ENCODE measurements at regions not wholly inside any gene's neighbourhood (a gene's known extent, or its start where the extent isn't known, plus 50 kb on each side); places are given as distances from the start of the nearest gene placed in this dataset.
A peak's percentile ranks its signal among the peaks of the same experiment; 100 is the strongest.
"Not testable (repeated sequence)": the region's sequence is repeated elsewhere in the genome, so short reads cannot be mapped to it uniquely, and the experiment has no call there.

DNA sequence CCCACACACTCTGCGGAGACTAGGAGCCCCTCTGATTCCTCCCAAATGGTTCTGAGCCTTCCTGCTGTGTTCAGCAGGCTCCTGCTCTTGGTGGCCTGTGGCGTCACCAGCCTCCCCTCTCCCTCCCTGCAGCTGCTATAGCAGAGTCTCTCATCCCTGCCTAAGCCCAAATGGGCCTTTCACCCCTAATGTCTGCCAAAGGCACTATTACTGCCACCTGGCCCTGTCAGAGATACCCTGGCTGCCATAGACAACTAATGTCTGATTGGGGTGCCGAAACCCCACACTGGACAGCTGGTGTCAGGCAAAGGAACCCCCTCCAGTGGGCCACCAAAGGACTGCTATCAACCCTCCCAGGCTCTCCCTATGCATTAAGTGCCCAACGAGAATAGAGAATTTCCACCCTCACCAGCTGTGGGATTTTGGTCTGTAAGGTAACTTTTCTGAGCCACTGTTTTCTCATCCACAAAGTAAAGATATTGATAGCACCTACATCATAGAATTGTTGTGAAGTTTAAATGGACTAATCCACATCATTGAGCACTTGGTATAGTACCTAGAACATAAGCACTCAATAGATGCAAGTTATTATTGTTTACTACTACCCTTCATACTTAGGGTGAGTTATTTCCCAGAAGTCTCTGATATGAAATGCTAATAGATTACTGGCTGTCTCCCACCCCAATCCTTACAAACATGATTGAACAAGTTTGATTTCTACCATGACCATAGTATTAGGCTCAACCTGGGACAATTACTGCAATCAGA is 421.3 kb downstream of the MID1IP1 start:
- no peak for DNase-seq (ENCODE audit: low spot score)

DNA sequence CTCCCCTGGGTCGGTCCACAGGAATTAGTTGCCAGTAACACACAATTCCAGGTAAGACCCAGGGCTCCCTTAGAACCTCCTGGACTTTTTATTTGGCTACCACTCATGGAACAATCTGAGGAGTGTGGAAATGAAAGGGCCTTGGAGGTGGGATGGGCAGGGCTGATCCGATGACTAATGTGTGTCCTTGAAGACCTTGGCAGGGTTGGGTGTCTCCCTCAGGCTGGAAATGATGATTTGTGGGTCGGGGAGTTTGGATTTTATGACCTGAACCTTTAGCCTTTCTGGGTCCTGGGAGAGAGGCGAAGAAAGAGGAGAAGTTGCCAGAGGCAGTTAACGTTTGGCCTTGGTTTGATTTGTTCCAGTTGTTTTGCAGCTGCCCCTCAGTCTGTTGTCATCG is 425.0 kb downstream of the MID1IP1 start:
- DNase-seq (ENCODE audit: low spot score), result no peak

DNA sequence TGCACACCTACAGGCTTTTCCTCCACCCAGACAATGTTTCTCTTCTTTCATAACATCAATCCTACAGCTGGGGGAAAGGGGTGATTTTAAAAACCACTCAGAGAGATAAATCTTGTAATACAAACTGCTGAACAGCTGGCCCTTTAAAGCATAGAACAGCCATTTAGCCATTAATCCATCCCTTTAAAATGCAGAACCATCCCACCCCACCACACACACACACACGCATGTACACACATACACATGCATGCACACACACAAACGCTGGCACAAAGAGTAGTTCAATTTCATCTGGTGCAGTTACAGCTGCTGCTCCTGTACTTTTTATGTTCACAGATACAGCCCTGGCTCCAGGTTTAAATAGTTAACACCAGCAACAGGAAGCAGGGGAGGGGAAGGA is 426.1 kb downstream of the MID1IP1 start:
- DNase-seq (ENCODE audit: low spot score), result no peak

DNA sequence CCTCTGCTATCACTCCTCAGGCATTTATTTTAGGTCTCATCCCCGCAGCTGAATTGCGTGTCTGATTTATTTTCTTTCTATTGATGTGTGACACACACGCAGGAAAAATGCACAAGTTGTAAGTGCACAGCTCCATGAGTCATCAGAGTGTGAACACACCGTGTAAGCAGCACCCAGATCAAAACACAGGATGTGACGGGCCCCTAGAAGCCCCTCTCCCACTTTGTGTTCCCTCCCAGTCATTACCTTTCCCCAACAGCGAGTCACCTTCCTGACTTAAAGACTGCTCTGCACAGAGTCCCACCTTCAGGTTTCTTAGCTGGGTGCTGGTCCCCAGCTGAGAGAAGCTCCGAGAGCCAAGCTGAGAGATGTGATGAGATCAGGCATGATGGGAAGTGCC is 436.7 kb downstream of the MID1IP1 start:
- no peak for DNase-seq (ENCODE audit: low spot score)

DNA sequence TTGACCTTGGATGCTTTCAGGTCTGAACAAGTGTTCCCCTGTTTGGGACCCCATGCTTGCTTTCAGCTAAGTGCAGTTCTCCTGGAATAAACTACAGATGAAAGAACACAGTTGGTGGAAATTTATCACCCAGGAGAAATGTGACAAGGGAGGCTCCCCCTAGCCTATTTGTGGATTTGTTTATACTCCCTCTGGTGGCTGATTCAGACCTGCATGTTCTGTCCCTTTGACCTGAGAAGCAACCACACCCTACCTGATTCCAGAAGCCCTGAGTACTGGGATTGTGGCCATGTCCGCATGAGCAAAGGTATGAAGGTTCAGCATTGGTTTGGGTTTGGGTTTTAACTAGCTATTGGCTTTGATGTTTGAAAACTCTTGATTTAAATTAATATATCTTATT is 440.9 kb downstream of the MID1IP1 start:
- DNase-seq (ENCODE audit: low spot score), result no peak

DNA sequence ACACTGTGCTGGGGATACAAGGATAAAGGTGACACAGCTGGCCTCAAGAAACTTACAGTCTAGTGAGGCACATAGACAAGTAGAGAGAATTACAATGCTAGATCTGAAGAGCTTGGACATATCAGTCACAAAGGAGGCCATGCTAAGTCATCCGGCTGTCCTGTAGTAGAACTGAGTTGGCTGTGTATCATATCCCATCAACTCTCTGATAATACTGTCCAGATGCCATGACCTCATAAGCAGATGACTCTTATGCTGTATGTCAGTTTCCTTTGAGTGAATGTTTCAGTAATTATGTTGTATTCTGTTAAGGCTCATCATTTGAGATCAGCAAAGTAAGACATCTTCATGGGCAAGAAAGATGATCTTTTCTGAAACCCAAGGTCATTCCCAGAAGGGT is 442.9 kb downstream of the MID1IP1 start:
- no peak for DNase-seq (ENCODE audit: low spot score)

DNA sequence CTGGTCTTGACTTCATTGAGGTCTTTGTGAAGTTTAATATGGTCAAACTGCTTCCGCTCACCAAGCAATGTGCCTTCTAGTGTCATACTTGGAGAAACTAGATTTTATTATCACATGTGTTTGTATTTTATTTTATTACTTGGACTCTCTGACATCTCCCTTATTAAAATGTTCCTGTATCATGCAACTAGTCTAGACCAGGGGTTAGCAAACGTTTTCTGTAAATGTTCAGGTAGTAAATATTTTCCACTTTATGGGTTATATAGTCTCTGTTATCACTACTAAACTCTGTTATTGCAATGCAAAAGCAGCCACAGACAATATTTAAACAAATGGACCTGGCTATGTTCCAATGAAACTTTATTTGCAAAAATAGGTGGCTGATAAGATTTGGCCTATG is 443.8 kb downstream of the MID1IP1 start:
- DNase-seq (ENCODE audit: low spot score), result no peak

DNA sequence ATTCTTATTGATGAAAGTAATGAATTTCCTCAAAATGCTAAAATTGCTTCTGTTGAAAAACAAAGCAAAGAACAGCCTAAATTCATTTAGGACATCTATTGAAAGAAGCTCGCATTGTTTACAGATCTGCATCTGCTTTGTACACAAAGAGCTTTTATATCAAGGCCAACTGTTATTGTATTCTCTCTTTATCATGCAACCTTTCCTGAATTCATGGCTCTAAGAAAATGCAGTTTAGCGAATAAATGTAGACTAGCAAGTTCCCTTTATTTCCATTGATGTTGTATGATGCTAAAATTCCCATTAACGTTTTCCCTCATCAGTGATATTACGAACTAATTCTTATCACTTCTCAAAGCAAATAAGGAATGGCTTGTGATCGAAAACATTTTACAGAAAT is 446.3 kb downstream of the MID1IP1 start:
- no peak for DNase-seq (ENCODE audit: low spot score)

DNA sequence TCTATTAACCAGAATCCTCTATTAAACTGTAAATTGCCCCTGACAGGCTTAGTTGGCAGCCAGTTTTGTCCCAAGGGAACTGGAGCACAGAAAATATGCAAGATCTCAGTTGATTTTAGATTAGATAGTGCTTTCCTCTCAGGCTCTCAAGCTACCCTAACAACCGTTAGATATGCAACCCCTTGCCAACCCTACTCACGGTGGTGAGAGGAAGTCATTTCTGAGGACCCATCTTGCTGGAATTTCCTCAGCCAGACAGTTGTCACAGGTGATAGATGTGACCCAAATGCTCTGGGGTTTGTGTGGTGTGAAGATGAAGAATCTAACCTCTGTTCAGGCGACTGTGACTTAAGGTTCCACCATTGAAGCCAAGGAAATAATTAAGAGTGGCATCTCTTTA is 447.1 kb downstream of the MID1IP1 start:
- DNase-seq (ENCODE audit: low spot score), result no peak

DNA sequence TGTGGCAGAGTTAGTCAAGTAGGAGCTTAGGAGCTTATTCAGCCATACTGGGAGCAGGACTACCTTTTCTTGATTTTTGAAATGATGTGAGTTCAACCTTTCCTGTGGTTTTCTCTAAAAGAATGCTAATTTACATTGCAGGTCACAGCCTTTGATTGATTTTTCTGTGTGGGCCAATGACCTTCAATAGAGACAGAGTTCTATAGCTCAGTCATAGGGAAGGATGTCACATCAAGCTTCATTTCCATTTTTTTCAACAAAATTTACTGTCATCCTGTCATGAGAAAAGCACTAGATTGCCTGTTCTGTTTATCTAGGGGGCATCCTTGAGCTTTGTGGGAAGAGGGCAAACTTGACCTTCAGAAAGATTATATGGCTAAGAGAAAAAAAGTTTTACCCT is 448.7 kb downstream of the MID1IP1 start:
- no peak for DNase-seq (ENCODE audit: low spot score)

DNA sequence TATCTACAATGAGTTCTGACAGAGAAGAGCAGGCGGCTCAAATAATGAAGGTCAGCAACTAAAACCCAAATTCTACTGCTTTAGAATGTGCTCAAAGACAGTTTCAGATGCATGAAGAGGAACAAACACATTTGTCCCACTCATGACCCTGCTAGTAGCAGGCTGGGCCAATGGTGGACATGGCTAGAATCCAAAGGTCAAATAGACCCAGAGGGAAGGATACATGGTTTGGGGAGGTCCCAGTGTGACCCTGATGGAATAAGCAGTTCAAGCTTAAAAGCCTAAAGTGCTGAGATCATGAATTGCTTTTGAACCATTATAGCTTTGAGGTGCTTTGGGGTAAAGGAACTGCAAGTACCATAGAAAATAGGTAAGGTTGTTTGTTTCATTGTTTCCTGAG is 450.7 kb downstream of the MID1IP1 start:
- DNase-seq (ENCODE audit: low spot score), result no peak

DNA sequence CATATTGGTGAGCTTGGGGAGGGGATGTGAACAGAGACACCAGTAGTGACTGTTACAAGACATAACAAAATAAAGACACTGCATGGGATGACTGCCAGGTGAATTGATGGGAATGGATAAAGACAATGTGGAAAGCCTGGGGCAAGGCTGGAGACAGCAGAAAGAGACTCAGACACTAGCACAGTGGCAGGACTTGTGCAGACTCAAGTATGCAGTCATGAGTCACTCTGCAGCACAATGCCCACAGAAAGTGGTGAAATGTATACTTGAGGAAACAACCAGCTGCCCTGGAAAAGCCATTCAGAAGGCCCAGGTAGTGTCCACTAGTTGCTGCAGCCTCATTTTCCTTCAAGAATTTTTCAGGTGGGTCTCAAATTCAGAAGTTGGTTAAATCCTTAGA is 452.3 kb downstream of the MID1IP1 start:
- peak; percentile 26 for DNase-seq (ENCODE audit: low spot score)

DNA sequence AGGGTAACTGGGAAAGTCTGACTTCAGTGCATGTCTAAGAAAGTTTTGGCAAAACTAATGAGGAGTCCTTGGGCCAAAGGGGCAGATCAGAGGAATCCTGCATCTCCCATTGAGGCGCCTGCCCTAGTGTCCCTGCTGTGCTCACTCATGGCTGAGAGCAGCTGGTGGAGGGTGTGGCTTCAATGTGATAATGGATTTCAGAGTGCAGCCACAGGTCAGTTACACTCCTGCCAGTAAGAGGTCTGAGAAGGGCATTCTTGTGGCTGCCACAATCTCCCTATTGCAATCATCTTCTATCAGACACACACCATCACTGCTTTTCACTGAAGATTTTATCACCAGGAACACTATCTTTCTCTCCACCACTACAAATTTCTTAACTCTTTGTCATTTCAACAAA is 457.1 kb downstream of the MID1IP1 start:
- no peak for DNase-seq (ENCODE audit: low spot score)

DNA sequence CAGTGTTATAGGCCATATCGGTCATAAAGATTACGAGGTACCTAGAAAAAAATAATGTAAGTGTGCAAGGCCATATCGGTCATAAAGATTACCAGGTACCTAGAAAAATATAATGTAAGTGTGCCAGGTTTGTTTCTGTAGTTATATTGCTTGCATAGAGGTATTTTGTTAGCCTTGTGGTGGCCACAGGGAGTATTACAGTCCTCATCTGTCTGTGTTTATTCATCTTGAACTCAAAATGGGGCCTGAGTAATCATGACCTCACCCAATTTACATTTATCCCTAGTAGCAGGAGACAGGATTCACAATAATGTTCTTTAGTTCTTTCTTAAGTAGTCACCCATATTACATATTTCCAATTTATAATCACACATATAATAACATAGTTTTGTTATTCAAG is 459.7 kb downstream of the MID1IP1 start:
- DNase-seq (ENCODE audit: low spot score), result no peak

DNA sequence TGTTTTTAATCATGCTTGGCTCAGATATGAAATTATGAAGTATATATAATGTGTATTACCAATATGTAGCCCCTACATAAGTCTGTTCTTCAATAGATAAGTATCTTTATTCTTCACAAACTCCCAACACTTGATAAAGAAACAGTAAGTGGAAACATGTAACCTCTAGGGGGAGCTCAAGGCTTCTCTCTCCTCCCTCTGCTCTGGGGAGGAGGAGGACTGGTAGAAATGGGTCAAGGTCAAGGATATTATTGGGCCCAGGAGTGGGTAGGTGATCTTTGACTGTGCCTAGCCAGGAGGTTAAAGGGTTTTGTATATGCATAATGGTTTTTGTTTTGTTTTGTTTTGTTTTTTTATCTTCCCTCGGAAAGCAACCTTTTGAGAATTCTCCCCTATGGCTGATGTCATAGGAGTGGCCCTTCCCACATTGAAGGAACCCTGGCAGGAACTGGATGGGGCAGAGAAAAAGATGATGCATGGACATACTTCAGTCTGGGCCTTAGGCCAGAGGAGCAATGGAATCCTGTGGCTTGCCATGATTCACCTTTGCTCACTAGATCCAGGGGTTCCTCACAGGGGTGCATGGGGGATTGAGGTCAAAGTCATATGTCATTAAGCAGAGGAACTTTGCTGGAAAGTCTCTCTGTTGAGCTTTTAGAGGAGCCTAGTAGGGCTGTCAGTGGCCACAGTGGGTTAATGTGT is 460.3 kb downstream of the MID1IP1 start:
- no peak for DNase-seq (ENCODE audit: low spot score)

DNA sequence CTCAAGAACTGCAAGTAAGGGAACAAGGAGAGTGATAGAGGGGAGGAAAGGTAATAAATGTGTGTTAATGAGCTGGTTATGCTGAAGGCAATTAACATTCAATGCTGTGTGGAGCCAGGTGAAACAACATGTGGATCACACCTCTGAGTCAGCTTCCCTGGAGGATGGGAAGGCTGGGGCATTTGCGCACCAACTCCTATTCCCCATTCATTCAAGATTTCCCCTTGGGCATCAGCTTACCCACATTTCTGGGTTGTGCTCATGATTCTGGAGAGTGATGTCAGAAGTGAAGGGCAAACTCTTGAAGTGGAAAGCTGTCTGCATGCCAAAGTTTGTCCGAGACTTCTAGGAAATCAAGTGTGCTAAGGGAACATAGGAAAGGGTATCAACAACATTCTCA is 461.4 kb downstream of the MID1IP1 start:
- DNase-seq (ENCODE audit: low spot score), result no peak

DNA sequence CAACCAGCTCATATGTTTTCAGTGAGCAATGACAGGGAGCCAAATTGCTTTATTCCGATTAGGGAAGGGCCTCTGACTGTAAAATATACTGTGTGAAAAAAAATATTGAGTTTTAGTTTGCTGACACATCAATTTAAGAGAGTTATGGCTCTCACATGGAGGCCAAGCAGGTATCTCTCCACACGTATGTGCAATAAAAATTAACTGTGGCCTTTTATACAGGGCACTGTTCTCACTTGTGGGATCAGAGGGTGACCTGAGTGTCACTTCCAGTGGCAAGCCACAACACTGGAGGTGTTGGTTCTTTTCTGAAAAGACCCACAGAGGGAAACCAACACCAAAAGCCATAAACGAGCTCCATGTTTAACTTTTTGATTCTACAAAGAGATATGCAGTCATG is 462.8 kb downstream of the MID1IP1 start:
- DNase-seq (ENCODE audit: low spot score), result no peak

DNA sequence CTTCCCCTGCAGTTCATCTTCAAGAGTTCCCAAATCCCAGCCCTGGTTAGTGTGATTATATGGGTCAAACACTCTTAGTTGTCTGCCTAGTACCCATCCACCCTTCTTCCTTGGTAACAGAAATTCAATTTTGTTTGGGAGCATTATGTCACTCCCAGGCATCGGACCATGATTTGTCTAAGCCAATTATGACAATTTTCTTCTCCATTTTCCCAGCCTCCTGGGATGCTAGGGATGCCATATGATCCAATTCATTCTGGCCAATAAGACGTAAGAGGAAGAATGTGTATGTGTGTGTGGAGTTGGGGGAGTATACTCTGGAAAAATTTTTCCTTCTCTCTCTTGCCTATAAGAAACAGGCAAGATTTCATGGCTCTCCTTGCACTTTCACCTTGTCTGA is 465.9 kb downstream of the MID1IP1 start:
- DNase-seq (ENCODE audit: low spot score), result no peak

DNA sequence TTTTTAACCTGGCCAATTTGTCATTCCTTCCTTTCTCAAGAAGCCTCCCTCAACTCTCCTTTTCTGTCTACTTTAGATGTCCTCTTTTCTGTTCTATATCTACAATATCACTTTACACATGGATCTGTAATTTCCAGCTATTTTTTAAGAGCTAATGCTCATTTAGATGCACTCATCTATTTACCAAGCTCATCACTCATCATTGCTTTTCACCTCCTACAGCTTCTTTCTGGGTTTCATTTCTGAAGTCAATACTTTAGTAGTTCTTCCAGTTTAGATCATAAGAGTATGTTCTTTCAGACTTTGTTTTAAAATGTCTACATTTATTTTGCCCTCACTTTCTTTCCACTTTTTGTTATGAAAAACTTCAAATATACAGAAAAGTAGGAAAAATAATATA is 466.9 kb downstream of the MID1IP1 start:
- DNase-seq (ENCODE audit: low spot score), result no peak

DNA sequence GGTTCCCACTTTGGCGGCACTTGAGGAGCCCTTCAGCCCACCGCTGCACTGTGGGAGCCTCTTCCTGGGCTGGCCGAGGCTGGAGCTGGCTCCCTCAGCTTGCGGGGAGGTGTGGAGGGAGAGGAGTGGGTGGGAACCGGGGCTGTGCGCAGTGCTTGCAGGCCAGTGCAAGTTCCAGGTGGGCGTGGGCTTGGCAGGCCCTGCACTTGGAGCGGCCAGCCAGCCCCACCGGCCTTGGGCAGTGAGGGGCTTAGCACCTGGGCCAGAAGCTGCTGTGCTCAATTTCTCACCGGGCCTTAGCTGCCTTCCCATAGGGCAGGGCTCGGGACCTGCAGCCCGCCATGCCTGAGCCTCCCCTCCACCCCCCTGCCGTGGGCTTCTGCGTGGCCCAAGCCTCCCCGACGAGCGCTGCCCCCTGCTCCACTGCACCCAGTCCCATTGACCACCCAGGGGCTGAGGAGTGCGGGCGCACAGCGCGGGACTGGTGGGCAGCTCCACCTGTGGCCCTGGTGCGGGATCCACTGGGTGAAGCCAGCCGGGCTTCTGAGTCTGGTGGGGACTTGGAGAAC is 474.3 kb downstream of the MID1IP1 start:
- DNase-seq (ENCODE audit: low spot score), result no peak

DNA sequence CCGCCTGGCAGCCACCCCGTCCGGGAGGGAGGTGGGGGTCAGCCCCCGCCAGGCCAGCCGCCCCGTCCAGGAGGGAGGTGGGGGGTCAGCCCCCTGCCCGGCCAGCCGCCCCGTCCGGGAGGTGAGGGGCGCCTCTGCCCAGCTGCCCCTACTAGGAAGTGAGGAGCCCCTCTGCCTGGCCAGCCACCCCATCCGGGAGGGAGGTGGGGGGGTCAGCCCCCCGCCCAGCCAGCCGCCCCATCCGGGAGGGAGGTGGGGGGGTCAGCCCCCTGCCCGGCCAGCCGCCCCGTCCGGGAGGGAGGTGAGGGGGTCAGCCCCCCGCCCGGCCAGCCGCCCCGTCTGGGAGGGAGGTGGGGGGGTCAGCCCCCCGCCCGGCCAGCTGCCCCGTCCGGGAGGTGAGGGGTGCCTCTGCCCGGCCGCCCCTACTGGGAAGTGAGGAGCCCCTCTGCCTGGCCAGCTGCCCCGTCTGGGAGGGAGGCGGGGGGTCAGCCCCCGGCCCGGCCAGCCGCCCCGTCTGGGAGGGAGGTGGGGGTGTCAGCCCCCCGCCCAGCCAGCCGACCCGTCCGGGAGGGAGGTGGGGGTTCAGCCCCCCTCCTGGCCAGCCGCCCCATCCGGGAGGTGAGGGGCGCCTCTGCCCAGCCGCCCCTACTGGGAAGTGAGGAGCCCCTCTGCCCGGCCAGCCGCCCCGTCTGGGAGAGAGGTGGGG is 476.6 kb downstream of the MID1IP1 start:
- not testable (repeated sequence) for DNase-seq (ENCODE audit: low spot score)

DNA sequence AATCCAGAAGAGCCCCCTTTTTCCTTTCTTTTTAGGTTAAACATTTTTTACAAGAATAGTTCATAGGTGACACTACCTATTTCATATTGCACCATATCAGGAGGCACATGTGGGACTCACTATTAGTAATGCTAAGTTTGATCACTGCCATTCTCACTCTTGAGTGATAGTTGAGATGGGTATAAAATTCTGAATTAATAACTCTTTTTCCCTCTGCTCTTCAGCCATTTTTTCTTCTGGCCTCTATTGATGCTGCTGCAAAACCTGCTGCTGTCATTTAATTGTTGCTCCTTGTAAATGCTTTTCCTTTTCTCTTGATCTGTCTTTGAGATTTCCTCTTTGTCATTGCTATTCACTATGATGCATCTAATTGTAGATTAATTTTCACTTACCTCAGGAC is 482.0 kb downstream of the MID1IP1 start:
- no peak for DNase-seq (ENCODE audit: low spot score)

DNA sequence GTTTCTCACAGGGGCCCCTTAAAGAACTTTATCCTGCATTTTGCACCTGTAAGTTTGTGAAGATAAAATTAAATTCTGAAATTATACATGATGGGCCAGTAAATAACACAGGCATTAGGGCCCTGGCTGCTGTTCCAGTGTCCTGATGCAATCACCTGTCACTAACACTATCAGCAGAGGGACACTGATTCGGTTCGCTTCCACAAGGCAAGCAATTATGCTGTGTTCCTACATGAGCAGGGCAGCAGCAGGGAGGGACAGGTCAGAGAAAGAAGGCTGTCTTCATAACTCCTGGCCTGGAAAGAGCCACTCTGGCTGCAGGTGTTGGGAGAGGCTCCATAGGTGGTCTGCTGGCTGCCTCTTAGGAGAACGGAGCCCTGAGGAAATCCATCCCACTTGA is 487.3 kb downstream of the MID1IP1 start:
- no peak for DNase-seq (ENCODE audit: low spot score)
